ENCODE measurements at regions not wholly inside any gene's neighbourhood (a gene's known extent, or its start where the extent isn't known, plus 50 kb on each side); places are given as distances from the start of the nearest gene placed in this dataset.
"Not testable (repeated sequence)": the region's sequence is repeated elsewhere in the genome, so short reads cannot be mapped to it uniquely, and the experiment has no call there.

DNA sequence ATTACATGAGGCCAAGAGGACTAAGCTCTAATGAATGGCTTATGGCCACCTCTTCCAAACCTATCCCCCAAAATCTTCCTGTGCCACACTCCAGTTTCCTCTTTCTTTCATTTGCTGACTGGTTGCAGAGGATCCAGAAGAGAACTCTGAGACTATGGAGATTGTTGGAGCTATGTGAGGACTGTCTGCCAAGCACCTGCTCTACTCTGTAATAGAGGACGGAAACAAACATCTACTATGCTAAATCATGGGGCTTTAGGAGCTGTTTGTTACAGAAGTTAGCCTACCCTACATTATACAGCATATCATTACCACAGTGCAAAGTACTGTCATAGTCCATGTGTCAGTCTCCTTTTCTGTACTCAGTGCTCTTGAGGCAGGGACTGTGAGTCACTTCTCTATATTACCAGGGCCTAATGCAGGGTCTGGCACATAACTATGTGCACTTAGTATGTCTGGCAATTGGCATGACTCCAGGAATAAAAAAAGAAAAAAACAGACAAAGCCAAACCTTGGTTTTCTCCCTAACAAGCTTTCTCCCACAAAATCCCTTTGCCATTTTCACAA lies 95.1 kb downstream of the RPAP3 start:
- no peak for DNase-seq (ENCODE audit: extremely low read depth in 1 of 11, low read depth in 9 of 11, low spot score in 4 of 11)

GRCh38 chr12:47609806-47610205 lies 96.0 kb downstream of the RPAP3 start:
- DNase-seq (ENCODE audit: extremely low read depth in 1 of 11, low read depth in 9 of 11, low spot score in 4 of 11): no peak

GRCh38 chr12:47608671-47609070 lies 97.2 kb downstream of the RPAP3 start:
- DNase-seq (ENCODE audit: extremely low read depth in 1 of 11, low read depth in 9 of 11, low spot score in 4 of 11): not testable (repeated sequence)

GRCh38 chr12:47604221-47604873 lies 101.5 kb downstream of the RPAP3 start:
- DNase-seq (ENCODE audit: extremely low read depth in 1 of 11, low read depth in 9 of 11, low spot score in 4 of 11): no peak

GRCh38 chr12:47602949-47603558 lies 102.8 kb downstream of the RPAP3 start:
- DNase-seq (ENCODE audit: extremely low read depth in 1 of 11, low read depth in 9 of 11, low spot score in 4 of 11): no peak

DNA sequence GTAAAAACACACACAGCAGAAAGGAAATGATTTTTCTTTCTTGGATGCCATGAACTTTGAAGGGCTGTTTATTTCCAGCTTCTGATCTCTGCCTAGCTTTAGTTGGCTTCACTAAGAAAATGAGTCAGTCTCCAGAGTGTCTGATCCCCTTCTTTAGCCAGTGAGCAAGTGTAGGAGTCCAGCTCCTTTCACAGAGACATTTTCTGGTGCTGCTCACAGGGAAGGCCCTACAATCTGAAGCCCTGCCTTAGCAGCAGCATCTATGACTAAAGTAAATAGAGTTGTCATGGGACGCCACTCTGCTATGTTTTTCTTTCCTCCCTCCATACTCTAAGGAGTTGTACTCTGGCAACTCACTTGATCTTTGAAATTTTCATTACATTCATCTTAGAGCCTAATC lies 103.5 kb downstream of the RPAP3 start:
- DNase-seq (ENCODE audit: extremely low read depth in 1 of 11, low read depth in 9 of 11, low spot score in 4 of 11): peak in 1 of 11 donors; percentile 15

- no peak for DNase-seq (ENCODE audit: extremely low read depth in 1 of 11, low read depth in 9 of 11, low spot score in 4 of 11)
Observed at GRCh38 chr12:47601071-47601470, 104.8 kb downstream of the RPAP3 start.

GRCh38 chr12:47591795-47592194 lies 114.0 kb downstream of the RPAP3 start:
- DNase-seq (ENCODE audit: extremely low read depth in 1 of 11, low read depth in 9 of 11, low spot score in 4 of 11): no peak

GRCh38 chr12:47591361-47591791 lies 114.5 kb downstream of the RPAP3 start:
- peak in 6 of 11 donors; percentile 23 to 57 (median 42) for DNase-seq (ENCODE audit: extremely low read depth in 1 of 11, low read depth in 9 of 11, low spot score in 4 of 11)

GRCh38 chr12:47590771-47591360 lies 115.0 kb downstream of the RPAP3 start:
- peak in 3 of 11 donors; percentile 32 to 52 (median 46) for DNase-seq (ENCODE audit: extremely low read depth in 1 of 11, low read depth in 9 of 11, low spot score in 4 of 11)

- no peak for DNase-seq (ENCODE audit: extremely low read depth in 1 of 11, low read depth in 9 of 11, low spot score in 4 of 11)
Observed at GRCh38 chr12:47586952-47587669, 118.7 kb downstream of the RPAP3 start.

DNA sequence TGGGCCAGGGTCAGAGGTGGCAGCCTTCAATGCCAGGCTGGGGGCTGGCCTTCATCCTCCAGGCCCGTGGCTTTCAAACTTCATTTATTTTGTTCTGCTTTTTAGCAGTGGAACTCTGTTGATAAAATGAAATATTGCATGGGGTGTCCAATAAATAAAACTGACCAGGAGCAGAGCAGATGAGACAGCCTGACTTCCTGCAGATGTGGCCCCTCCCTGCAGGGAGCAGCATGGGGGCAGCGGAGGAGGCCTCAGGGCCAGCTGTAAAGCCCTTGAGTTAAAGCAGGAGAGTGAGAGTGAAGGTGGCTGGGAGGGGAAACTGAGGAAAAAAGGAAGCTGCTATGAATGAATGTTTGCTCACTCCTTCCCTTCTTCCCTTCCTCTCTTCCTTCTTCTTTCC lies 120.3 kb downstream of the RPAP3 start:
- DNase-seq (ENCODE audit: extremely low read depth in 1 of 11, low read depth in 9 of 11, low spot score in 4 of 11): no peak

- no peak for DNase-seq (ENCODE audit: extremely low read depth in 1 of 11, low read depth in 9 of 11, low spot score in 4 of 11)
Observed at GRCh38 chr12:47578836-47579235, 127.0 kb downstream of the RPAP3 start.

DNA sequence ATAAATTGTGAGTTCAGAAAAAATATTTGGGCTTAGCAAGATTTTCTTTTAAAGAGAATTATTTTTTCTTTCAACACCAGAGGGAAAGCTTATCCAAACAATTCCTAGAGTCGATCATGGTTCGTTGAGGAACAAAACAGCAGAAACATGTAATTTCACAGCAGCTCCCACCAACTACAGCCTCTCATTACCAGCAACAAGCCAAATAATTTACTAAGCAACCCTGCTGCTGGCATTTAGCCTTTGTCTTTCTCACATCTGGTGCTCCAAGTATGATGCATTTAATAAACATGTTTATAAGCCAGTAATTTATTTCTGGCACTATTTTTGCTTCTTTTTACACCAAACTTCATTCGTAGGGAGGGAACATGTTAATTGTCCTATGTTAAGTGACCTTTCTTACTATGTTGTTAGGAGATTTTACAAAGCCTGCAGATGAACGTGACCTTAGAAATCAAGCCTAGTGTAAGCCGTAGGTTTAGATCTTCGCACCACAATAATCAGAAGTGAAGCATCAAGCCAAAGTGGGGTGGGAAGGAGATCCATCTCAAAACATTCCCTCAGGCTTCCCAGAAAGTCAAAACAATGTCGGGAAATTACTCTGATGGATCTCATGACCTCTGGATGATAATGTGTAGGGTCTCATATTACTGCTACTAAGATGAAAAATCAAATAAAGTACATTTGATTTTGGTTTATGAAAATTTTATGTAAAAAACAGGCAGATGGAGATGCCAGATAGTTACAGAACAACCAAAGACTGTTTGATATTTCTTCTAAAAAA lies 128.4 kb downstream of the RPAP3 start:
- no peak for DNase-seq (ENCODE audit: extremely low read depth in 1 of 11, low read depth in 9 of 11, low spot score in 4 of 11)

GRCh38 chr12:47576289-47576945 lies 129.4 kb downstream of the RPAP3 start:
- DNase-seq (ENCODE audit: extremely low read depth in 1 of 11, low read depth in 9 of 11, low spot score in 4 of 11): no peak

- no peak for DNase-seq (ENCODE audit: extremely low read depth in 1 of 11, low read depth in 9 of 11, low spot score in 4 of 11)
Observed at GRCh38 chr12:47574252-47575021, 131.4 kb downstream of the RPAP3 start.

DNA sequence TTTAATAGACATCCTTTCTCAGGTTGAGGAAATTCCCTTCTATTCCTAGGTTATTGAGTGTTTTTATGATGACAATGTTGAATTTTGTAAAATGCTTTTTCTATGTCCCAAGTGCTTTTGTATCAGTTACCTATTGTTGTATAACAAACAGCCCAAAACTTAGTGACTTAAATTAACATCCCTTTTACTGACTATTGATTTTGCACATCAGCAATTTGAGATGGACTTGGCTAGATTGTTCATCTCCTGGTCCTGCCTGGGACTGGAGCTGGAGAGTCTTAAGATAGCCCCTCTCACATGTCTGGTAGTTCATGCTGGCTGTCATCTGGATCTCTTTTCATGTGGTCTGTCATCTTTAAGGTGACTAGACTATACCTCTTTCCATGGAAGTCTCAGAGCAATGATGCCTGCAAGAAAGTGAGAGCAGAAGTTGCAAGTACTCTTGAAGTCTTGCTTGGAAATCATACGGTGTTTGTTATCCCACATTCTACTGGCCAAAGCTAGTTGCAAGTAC lies 132.6 kb downstream of the RPAP3 start:
- DNase-seq (ENCODE audit: extremely low read depth in 1 of 11, low read depth in 9 of 11, low spot score in 4 of 11): no peak
